Daoy (cell line): ENCODE measurements at regions not wholly inside any gene's neighbourhood (a gene's known extent, or its start where the extent isn't known, plus 50 kb on each side); places are given as distances from the start of the nearest gene placed in this dataset.
"Not testable (repeated sequence)": the region's sequence is repeated elsewhere in the genome, so short reads cannot be mapped to it uniquely, and the experiment has no call there.

Experiments used
- DNase-seq: peaks from one replicate; pipeline ENCODE4 v3.0.0-alpha.2; 2015; ENCODE audit warnings: low read depth

DNA sequence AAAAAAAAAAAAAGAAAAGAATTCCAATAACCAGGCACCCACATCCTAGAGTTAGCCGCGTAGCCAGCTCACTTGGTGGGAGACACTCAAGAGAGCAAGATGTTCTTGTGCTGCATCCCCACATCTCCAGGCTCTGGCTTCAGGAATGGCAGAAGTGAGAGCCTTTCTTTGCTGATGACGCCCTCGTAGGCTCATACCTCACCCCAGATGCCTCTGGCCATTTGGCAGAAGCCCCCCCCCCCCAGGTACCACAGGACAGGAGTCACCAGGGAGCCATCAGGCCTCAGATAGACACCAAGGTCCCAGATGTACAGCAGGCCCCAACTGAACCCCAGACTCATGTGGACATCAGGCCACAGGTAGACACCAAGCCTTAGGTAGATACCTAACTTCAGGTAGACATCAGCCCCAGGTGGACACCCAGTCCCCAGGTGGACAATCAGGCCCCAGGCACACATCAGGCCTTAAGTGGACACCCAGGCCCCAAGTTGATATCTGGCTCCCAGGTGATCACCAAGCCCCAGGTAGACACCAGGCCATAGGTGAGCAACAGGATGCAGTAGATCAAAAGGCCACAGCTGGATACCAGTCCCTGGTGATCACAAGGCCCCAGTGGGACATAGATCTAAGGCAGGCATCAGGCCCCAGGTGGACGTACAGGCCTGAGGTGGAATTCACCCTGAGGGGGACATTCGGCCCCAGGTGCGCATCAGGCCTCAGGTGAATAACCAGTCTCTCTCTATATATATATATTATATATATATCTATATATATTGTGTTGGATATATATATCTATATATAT lies 202.5 kb downstream of the POTEM start:
- not testable (repeated sequence) for DNase-seq

DNA sequence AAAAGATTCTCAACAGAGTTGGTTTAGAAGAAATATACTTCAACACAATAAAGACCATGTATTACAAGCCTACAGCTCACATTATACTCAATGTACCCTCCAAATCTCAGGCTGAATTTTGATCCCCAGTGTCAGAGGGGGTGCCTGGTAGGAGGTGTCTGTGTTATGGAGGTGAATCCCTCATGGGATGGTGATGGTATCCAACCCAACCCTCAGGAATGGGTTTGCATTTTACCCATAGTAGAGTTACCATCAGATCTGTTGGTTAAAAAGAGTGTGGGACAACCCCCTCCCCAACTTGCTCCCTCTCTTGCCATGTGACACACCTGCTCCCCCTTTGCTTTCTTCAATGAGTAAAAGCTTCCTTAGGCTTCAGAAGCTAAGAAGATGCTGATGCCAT lies 205.5 kb downstream of the POTEM start:
- DNase-seq: not testable (repeated sequence)

DNA sequence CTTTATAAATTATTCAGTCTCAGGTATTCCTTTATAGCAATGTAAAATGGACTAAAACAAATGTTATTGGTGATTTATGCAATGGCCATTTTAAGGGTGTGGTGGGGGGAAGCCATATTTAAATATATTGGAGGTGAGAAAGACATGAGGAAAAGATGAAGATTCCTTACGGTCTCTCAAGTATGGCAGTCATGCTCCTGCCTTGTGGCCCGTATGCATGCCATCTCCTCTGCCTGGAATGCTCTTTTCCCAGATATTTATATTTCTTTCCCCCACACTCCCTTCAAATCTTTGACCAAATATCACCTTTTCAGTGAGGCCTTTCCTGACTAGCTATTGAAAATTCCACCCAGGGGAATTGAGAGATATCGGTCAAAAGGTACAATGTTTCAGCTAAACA lies 206.0 kb downstream of the POTEM start:
- not testable (repeated sequence) for DNase-seq

DNA sequence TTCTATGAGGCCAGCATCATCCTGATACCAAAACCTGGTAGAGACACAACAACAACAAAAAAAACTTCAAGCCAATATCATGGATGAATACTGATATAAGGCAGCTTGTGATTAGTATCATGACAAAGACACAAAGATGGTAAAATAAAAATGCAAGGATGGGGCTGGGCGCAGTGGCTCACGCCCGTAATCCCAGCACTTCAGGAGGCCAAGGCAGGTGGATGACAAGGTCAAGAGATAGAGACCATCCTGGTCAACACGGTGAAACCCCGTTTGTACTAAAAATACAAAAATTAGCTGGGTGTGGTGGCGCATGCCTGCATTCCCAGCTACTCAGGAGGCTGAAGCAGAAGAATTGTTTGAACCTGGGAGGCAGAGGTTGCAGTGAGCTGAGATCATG lies 210.2 kb downstream of the POTEM start:
- DNase-seq: not testable (repeated sequence)

DNA sequence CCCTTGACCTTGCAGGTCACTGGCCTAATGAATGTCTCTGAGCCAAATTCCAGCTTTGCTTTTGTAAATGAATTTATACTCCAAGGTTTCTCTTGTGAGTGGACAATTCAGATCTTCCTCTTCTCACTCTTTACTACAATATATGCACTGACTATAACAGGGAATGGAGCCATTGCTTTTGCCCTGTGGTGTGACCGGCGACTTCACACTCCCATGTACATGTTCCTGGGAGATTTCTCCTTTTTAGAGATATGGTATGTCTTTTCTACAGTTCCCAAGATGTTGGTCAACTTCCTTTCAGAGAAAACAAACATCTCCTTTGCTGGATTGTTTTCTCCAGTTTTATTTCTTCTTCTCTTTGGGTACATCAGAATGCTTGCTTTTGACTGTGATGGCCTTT lies 213.1 kb downstream of the POTEM start:
- DNase-seq: not testable (repeated sequence)

DNA sequence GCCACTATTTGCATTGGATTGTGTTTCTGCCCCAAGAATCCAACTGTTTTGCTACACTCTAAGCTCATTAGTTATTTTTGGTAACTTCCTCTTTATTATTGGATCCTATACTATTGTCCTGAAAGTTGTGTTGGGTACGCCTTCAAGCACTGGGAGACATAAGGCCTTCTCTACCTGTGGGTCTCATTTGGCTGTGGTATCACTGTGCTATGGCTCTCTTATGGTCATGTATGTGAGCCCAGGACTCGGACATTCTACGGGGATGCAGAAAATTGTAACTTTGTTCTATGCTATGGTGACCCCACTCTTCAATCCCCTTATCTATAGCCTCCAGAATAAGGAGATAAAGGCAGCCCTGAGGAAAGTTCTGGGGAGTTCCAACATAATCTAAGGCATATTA lies 213.6 kb downstream of the POTEM start:
- not testable (repeated sequence) for DNase-seq

DNA sequence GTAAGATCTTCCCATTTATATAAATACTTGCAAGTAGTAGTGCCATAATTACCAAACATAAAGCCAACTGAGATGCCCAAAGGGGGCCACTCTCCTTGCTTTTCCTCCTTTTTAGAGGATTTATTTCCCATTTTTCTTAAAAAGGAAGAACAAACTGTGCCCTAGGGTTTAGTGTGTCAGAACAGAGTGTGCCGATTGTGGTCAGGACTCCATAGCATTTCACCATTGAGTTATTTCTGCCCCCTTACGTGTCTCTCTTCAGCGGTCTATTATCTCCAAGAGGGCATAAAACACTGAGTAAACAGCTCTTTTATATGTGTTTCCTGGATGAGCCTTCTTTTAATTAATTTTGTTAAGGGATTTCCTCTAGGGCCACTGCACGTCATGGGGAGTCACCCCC lies 227.9 kb downstream of the POTEM start:
- DNase-seq: peak; percentile 58

DNA sequence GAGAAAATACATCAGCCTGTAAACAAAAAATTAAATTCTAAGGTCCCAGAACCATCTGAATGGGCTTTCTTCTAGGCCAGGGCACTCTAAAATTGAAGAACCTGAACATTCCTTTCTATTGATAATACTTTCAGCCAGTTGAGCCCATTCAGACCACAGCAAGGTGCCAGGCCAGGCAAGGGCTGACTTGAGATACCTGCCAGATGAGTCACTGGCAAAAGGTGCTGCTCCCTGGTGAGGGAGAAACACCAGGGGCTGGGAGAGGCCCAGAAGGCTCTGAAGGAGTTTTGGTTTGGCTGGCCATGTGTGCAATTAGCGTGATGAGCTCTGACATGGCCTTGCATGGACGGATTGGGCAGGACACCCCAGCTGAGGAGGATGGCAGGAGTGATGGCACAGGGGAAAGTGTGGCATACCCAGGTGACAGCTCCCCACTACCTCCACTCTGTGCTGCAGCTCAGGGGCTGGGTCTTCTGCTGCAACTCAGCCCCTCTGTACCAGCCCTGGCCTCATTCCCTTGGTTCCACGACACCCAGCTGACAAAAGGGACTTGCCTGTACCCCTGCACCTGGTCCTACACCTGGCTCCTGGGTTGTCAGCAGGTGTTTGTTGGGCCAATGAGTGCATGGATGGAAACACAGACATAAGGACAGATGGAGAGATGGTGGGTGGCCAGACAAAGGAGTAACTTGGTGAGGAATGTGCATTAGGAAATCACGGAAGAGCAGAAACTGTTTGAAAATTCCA lies 230.4 kb downstream of the POTEM start:
- DNase-seq: not testable (repeated sequence)

DNA sequence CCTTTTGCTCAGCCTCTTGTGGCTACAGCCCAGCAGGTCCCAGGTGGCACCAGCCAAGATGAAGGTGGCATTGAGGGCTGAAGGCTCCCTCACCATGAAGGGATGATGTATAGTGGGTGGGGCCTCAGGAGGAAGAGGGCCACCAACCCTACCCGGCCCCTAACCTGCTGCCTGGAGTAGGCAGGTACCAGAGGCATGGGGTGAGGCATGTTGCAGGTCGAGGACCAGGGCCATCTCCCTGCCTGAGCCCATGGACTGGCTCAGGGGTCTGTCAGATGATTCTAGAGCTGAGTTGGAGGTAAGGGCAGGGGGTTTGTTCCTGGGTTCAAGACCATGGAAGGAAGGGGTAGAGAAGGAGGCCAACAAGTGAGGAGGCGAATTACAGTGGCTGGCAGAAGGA lies 231.1 kb downstream of the POTEM start:
- not testable (repeated sequence) for DNase-seq

DNA sequence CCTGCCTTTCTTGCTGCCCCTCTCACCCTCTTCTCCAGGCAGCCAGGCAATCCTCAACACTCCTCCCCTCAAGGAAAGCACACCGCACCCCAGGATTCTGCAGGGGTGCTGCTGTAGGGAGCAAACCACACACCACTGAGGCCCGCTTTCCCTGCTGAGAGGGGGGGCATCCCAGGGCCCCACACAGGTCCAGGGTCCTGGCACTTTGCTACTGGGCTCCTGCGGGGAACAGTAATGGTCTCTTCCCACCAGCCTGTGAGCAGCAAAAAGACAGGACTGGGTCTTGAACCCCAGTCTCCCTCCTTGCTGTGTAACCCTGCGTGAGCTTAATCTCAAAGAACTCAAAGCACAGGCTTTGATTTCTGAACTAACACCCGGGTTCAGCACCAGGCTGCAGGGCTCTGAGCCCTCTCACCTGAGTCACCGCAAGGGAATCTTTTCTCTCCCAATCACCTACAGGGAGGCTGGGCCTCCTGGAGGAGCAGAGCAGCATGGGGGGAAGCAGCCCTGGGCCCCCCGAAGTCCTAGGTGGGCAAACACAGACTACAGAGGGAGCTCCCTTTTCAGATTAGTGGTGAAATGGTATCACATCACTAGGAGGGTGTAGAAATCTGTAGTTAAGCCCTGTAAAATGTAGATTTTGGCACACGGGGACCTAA lies 232.6 kb downstream of the POTEG start:
- DNase-seq: not testable (repeated sequence)

DNA sequence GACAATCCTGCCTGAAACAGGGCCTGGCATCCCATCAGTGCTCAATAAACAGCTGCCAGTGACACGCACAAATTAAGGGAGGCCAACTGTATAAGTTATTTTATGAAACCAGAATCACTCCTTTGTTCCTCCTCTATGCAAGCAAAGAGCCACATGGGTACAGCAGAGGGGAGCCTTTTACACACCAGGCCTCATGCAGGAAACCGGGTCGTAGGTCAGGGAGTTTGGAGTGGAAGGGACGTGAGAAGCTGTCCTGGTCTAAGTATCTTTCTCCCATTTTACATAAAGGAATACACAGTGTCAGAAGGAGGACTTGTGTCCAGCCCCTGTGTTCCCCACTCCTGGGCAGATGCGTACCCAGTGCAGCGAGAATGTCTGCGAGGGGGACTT lies 232.1 kb downstream of the POTEG start:
- DNase-seq: not testable (repeated sequence)

DNA sequence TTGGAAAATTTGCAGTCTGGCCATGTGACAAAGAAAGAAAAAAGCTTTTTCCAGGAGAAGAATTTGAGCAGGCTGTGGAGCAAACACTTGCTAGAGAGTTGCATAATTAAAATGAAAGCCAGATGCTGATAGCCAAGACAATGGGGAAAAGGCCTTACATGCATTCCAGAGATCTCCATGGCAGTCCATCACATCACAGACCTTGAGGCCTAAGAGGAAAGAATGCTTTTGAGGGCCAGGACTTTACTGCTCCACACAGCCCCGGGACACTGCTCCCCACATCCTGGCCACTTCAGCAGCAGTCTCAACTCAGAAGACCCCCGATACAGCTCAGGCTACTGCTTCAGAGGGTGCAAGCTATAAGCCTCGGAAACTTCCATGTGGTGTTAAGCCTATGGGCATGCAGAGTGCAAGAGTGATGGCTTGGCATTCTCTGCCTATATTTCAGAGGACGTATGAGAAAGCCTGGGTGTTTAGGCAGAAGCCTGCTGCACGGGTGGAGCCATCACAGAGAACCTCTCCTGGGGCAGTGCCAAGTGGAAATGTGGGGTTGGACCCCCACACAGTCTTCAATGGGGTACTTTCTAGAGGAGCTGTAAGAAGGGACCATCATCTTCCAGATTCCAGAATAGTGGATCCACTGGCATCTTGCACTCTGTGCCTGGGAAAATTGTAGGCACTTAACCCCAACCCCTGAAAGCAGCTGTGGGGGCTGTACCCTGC lies 230.7 kb downstream of the POTEG start:
- not testable (repeated sequence) for DNase-seq

DNA sequence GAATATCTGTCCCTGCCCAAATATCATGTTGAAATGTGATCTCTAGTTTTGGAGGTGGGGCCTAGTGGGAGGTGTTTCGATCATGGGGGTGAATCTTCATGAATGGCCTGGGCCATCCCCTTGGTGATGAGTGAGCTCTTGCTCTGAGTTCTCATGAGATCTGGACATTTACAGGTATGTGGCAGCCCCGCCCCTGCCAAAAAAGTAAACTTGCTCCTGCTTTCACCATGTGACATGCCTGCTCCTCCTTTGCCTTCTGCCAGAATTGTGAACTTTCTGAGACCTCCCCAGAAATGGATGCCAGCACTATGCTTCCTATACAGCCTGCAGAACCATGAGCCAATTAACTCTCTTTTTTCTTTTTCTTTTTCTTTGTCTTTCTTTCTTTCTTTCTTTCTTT lies 229.3 kb downstream of the POTEG start:
- not testable (repeated sequence) for DNase-seq

DNA sequence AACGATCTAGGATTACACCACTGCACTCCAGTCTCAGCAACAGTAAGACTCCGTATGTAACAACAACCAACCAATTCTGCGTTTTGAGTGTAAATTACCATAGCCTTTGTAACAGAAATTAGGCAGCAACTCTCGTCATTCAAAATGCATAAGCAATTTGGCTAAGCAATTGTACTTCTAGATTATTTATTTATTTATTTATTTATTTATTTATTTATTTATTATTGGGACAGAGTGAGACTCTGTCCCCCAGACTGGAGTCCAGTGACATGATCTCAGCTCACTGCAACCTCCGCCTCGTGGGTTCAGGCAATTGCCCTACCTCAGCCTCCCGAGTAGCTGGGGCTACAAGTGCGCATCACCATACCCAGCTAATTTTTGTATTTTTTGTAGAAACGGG lies 217.7 kb downstream of the POTEG start:
- not testable (repeated sequence) for DNase-seq

DNA sequence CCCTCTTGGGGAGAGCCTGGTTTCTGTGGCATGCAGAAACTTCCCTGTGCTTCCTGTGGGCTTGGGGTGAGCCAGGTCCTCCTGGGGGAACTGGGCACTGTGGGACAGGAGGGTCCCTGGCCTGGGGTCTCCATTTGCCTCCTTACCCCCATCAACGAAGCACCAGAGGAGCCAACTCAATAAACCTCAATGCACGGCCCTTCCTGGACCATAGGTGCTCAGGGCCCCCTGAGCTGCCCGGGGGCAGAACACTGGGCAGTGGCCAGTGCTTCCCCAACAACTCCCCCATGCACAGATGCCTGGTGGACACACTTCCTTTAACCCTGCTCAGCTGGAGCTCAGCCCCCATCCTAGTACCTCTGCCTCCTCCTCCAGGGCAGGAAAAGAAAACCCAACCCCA lies 214.7 kb downstream of the POTEG start:
- DNase-seq: not testable (repeated sequence)

DNA sequence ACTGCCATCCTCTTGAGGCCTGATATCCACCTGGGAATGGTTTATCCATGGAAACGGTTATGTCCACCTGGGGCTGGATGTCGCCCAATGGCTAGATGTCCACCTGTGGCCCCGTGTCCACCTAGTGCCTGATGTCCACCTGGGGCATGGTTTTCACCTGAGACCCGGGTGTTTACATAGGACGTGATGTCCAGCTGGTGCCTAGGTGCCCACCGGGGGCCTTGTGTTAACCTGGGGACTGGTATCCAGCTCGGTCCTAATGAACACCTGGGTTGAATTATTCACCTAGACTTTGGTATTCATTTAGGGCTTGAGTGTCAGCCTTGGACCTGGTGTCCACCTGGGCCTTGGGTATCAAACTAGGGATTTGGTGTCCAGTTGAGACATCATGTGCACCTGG lies 202.7 kb downstream of the POTEG start:
- not testable (repeated sequence) for DNase-seq

DNA sequence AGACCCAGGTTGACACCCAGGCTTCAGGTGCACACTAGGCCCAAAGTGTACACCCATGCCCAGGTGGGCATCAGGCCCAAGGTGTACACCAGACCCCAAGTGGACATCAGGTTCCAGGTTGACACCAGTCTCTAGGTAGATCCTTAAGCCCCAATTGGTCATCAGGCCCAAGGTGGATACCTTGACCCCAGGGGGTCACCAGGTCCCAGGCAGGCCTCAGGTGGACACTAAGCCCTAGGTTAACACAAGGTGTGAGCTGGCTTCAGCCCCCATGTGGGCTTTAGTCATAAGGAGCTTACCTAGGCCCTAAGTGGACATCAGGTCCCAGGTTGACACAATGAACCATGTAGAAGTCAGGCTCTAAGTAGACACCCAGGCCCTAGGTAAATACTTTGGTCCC lies 200.1 kb downstream of the POTEG start:
- not testable (repeated sequence) for DNase-seq

DNA sequence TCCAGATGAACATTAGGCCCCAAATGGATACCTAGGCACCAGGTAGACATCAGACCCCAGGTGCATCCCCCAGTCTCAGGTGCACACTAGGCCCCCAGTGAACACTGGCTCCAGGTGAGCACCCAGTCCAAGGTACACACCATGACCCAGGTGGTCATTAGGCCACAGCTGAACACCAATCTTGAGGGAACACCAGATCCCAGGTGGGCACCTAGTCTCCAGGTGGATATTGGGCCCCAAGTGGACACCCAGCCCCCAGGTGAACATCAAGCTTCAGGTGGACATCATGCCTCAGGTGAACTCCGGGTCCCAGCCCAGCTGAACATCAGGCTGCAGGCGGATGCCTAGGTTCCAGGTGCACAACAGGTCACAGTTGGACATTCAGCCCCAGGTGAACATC lies 196.5 kb downstream of the POTEG start:
- not testable (repeated sequence) for DNase-seq

DNA sequence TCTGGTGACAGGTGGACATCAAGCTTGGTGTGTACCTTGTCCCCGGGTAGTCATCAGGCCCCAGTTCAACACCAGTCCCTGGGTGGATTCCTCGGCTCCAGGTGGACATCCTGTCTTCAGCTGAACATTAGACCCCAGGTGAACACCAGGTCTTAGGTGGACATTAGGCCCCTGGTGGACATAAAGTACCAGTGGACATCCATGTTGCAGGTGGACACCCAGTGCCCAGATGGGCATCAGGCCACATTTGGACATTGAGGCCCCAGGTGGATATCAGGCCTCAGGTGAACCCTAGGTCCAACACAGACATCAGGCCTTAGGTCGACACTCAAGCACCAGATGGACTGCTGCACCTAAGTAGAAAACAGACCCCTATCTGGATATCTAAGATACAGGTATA lies 195.6 kb downstream of the POTEG start:
- not testable (repeated sequence) for DNase-seq

DNA sequence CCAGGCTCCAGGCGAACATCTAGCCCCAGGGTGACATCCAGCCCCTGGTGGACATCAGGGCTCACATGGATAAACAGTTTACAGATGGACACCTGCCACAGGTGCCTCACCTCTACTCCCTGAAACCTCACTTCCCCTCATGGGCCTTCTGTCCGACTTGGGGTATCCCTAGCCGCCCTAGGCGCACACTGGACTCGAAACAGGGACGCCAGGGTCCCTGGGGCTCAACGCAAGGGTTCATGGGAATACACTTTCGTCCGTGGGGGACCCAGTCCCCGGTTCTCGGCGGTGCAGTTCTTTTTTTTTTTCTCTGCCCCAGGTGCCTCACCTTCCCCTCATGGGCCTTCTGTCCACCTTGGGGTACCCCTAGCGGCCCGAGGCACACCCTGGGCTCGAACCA lies 194.2 kb downstream of the POTEG start:
- DNase-seq: not testable (repeated sequence)

DNA sequence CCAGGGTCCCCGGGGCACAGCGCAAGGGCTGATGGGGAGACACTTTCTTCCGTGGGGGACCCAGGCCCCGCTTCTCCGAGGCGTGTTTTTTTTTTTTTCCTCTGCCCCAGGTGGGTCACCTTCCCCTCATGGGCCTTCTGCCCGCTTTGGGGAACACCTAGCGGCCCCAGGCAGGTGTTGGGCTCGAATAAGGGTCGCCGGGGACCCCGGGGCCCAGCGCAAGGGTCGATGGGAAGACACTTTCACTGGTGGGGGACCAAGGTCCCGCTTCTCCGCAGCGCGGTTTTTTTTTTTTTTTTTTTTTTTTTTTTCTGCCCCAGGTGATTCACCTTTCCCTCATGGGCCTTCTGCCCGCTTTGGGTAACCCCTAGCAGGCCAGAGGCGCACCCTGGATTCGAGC lies 193.8 kb downstream of the POTEG start:
- not testable (repeated sequence) for DNase-seq

DNA sequence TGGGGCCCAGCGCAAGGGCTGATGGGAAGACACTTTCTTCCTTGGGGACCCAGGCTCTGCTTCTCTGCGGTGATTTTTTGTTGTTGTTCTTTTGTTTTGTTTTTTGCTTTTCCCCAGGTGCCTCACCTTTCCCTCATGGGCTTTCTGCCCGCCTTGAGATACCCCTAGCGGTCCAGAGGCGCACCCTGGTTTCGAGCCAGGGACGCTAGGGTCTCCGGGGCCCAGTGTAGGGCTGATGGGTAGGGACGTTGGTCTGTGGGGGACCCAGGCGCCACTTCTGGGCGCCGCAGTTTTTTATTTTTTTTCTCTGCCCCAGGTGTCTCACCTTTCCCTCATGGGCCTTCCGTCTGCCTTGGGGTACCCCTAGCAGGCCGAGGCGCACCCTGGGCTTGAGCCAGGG lies 192.7 kb downstream of the POTEG start:
- not testable (repeated sequence) for DNase-seq
